KMS-11 (cell line): ENCODE measurements at regions not wholly inside any gene's neighbourhood (a gene's known extent, or its start where the extent isn't known, plus 50 kb on each side); places are given as distances from the start of the nearest gene placed in this dataset.
"Not testable (repeated sequence)": the region's sequence is repeated elsewhere in the genome, so short reads cannot be mapped to it uniquely, and the experiment has no call there.

Experiments used
- H2AFZ ChIP-seq: fragments of 200-600 bp; sonication (generic); 2 replicates; pipeline ENCODE4 v1.6.1; 2016; ENCODE audit warnings: antibody characterized with exemption, mixed run types, low read depth
- H3K27ac ChIP-seq: fragments of 200-600 bp; sonication (generic); 2 replicates; pipeline ENCODE4 v1.6.1; 2016; ENCODE audit warnings: mild to moderate bottlenecking, mixed run types
- H3K27me3 ChIP-seq: fragments of 200-600 bp; sonication (generic); 2 replicates; pipeline ENCODE4 v1.6.1; 2017; ENCODE audit warnings: mild to moderate bottlenecking, low read depth, mixed run types, moderate library complexity; ENCODE audit not compliant: insufficient read depth
- H3K36me3 ChIP-seq: fragments of 200-600 bp; sonication (generic); 2 replicates; pipeline ENCODE4 v1.6.1; 2017; ENCODE audit warnings: mild to moderate bottlenecking, mixed run types; ENCODE audit not compliant: insufficient read depth
- H3K4me1 ChIP-seq: fragments of 200-600 bp; sonication (generic); 2 replicates; pipeline ENCODE4 v1.6.1; 2016; ENCODE audit warnings: mild to moderate bottlenecking, low read depth, mixed run types; ENCODE audit not compliant: poor library complexity, severe bottlenecking
- H3K4me2 ChIP-seq: fragments of 200-600 bp; sonication (generic); 2 replicates; pipeline ENCODE4 v1.7.0; 2016; ENCODE audit warnings: mild to moderate bottlenecking, mixed run types
- H3K4me3 ChIP-seq: fragments of 200-600 bp; sonication (generic); IDR thresholded peaks from 2 replicates; pipeline ENCODE4 v1.6.1; 2017; ENCODE audit warnings: low read depth, low read length, mixed read lengths; ENCODE audit not compliant: insufficient read depth
- H3K79me2 ChIP-seq: fragments of 200-600 bp; sonication (generic); 2 replicates; pipeline ENCODE4 v1.6.1; 2016; ENCODE audit warnings: low read depth, mixed run types; ENCODE audit not compliant: insufficient read depth
- H3K9ac ChIP-seq: fragments of 200-600 bp; sonication (generic); 2 replicates; pipeline ENCODE4 v1.6.1; 2016; ENCODE audit warnings: mild to moderate bottlenecking, mixed run types
- H4K20me1 ChIP-seq: fragments of 200-600 bp; sonication (generic); 2 replicates; pipeline ENCODE4 v1.6.1; 2016; ENCODE audit warnings: mild to moderate bottlenecking, mixed run types; ENCODE audit not compliant: insufficient read depth
- CTCF ChIP-seq: fragments of 200-600 bp; sonication (generic); conservative IDR thresholded peaks from 2 replicates; pipeline ENCODE4 v1.6.1; 2017; ENCODE audit warnings: low read depth, mild to moderate bottlenecking, antibody characterized with exemption, low read length, moderate library complexity, mixed read lengths

GRCh38 chr2:192604295-192604694 is 409.6 kb upstream of the TMEFF2 start:
- no peak overlapping the region for H2AFZ ChIP-seq
- TF ChIP-seq CTCF: no peak
- H3K4me1 ChIP-seq: no peaks in the 10 kb centered on the region
- H3K36me3 ChIP-seq: no peaks in the 10 kb centered on the region
- no peak overlapping the region for H3K4me3 ChIP-seq
- H3K27me3 ChIP-seq: no peaks in the 10 kb centered on the region
- no peaks in the 10 kb centered on the region for H4K20me1 ChIP-seq
- no peak overlapping the region for H3K9ac ChIP-seq
- no peak overlapping the region for H3K27ac ChIP-seq
- no peak overlapping the region for H3K4me2 ChIP-seq
- no peaks in the 10 kb centered on the region for H3K79me2 ChIP-seq

DNA sequence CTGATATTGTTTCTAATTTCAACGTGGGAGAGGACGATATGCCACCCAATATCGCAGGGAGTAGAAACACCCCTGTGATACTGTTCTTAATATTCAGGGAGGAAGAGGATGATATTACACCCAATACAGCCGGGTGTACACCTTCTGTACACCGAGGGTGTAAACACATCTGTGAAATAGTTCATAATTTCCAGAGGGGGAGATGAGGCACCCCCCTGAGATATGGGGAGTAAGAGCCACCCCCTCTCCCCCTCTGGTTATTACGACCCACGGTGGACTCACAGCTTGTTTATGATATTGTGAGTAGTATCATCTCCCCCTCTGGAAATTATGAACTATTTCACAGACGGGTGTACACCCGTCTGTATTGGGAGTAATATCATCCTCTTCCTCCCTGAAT is 403.9 kb upstream of the TMEFF2 start:
- H2AFZ ChIP-seq, H3K36me3 ChIP-seq, H4K20me1 ChIP-seq, H3K4me2 ChIP-seq, H3K79me2 ChIP-seq, H3K9ac ChIP-seq, H3K27me3 ChIP-seq, H3K27ac ChIP-seq, H3K4me3 ChIP-seq, H3K4me1 ChIP-seq: not testable (repeated sequence)

- no peak for TF ChIP-seq CTCF
- Histone ChIP-seq H2AFZ (no peak overlapping the region), H3K27me3 (no peaks in the 10 kb centered on the region)
Measured at GRCh38 chr2:192593561-192593960, 398.8 kb upstream of the TMEFF2 start.

DNA sequence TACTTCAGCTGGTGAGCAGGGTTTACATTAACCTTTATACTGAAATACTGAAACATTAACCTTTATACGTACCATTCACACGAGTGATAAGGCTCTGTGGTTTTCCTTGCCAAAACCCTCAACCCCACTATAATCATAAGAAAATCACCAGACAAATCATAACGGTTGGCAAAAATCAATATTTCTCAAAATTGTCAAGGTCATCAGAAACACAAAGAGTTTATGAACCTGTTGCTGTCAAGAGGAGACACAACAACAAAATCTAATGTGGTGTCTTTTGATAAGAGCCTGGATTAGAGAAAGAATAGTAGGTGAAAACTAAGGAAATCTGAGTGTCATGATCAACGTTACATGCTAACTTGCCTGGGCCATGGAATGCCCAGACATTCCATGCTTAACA is 396.9 kb upstream of the TMEFF2 start:
- no peak overlapping the region for H2AFZ ChIP-seq
- no peak overlapping the region for H3K4me2 ChIP-seq
- H3K4me3 ChIP-seq: no peak overlapping the region
- H4K20me1 ChIP-seq: no peaks in the 10 kb centered on the region
- H3K36me3 ChIP-seq: no peaks in the 10 kb centered on the region
- no peak overlapping the region for H3K9ac ChIP-seq
- H3K79me2 ChIP-seq: no peaks in the 10 kb centered on the region
- TF ChIP-seq CTCF: no peak
- H3K27me3 ChIP-seq: no peaks in the 10 kb centered on the region
- H3K4me1 ChIP-seq: no peaks in the 10 kb centered on the region
- H3K27ac ChIP-seq: no peak overlapping the region

More at GRCh38 chr2:192593561-192593960, 398.8 kb upstream of the TMEFF2 start:
- Histone ChIP-seq H4K20me1 (no peaks in the 10 kb centered on the region), H3K79me2 (no peaks in the 10 kb centered on the region), H3K27ac (no peak overlapping the region), H3K9ac (no peak overlapping the region), H3K4me1 (no peaks in the 10 kb centered on the region), H3K36me3 (no peaks in the 10 kb centered on the region), H3K4me2 (no peak overlapping the region), H3K4me3 (no peak overlapping the region)

DNA sequence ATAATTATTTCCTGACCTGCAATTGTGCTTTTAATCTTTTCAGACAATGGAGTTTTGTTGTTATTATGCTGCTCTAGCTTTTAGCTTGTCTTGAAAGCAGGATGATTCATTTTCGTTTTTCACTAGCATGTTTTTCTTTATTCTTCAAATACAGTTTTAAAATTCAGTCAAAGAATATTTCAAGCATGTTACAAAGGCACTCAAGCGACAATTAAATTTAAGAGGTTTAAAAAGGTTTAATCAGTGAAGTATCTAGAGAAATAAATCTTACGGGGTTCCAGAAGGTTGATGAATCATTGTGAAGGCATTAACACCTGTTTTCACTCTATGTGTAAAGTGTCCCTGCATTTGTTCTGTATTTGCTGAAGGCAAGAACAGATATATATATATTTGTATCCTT is 390.7 kb upstream of the TMEFF2 start:
- H3K27ac ChIP-seq: no peak overlapping the region
- no peaks in the 10 kb centered on the region for H3K79me2 ChIP-seq
- no peaks in the 10 kb centered on the region for H3K36me3 ChIP-seq
- no peak overlapping the region for H2AFZ ChIP-seq
- no peak overlapping the region for H3K4me2 ChIP-seq
- H3K4me1 ChIP-seq: no peaks in the 10 kb centered on the region
- TF ChIP-seq CTCF: no peak
- H4K20me1 ChIP-seq: no peaks in the 10 kb centered on the region; the same call in 1 of the 2 replicates
- H3K27me3 ChIP-seq: no peaks in the 10 kb centered on the region
- H3K4me3 ChIP-seq: no peak overlapping the region
- no peak overlapping the region for H3K9ac ChIP-seq
